Femur (tissue), 1 donor: ENCODE measurements at regions not wholly inside any gene's neighbourhood (a gene's known extent, or its start where the extent isn't known, plus 50 kb on each side); places are given as distances from the start of the nearest gene placed in this dataset.

Source experiments
- DNase-seq: peaks from one replicate; pipeline ENCODE4 v3.0.0-alpha.2; 2017

DNA sequence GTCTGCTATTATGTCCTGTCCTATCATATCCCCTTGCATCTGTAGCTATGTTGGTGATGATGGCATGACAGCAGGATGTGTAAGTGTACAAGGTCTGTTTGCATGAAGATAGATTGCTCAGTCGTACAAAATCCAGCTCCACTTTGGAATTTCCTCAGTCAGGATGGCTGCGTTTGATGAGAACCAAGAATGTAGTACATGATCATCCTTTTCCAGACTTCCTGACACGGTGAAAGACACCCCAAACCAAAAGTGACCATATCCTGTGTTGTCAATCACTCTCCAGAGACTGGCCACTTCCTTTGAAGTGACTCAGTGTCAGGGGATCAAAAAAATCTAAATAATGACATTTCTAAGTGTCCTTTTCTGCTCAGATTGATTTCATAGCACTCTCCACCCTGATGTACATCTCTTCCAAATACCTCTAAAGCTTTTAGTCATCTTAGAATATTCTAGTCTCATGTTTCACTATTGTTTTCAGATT is 213.4 kb downstream of the PLK2 start:
- no peak for DNase-seq

- DNase-seq, result no peak
These were observed 214.4 kb downstream of the PLK2 start for GRCh38 chr5:58245476-58245840.

GRCh38 chr5:58244819-58245475 is 214.9 kb downstream of the PLK2 start:
- no peak for DNase-seq

- peak; percentile 31 for DNase-seq
These were observed 218.5 kb downstream of the PLK2 start for GRCh38 chr5:58241389-58241788.

DNA sequence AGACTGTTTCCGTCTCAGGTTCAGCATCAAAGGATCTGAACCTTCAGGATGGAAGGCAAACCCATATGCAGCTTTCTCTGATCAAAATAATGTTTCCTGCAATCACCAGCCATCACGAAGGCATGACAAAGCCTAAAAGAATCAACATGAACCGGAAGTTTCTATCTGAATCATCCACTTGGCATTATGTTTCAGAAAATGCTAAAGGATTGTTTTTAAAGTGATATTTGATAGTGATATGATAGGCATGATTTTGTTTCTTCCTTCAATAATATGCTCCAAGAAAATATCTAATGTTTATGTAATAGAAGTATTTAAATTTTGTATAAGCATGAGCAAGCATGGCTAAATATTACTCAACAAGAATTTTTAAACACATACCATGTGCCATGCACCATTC is 219.6 kb downstream of the PLK2 start:
- no peak for DNase-seq

GRCh38 chr5:58239731-58240130 is 220.2 kb downstream of the PLK2 start:
- DNase-seq, result no peak

GRCh38 chr5:58239045-58239444 is 220.8 kb downstream of the PLK2 start:
- no peak for DNase-seq

DNA sequence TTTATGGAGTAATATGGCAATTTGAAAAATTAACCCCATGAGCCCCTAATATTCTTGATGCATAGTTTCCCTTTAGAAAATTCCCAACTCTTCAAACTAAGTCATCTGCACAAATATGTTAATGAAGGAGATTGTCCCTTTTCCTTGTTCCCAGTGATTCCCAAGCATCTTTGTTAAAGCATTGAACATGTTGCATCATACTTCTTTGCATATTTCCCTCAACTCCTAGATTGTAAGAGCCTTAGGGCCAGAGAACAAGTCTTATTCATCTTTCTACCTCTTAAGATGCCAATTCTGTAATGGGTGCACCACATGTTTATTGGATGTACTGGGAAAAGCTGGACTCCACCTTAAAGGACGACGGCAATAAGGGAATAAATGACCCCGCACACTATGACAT is 223.4 kb downstream of the PLK2 start:
- DNase-seq, result no peak

DNA sequence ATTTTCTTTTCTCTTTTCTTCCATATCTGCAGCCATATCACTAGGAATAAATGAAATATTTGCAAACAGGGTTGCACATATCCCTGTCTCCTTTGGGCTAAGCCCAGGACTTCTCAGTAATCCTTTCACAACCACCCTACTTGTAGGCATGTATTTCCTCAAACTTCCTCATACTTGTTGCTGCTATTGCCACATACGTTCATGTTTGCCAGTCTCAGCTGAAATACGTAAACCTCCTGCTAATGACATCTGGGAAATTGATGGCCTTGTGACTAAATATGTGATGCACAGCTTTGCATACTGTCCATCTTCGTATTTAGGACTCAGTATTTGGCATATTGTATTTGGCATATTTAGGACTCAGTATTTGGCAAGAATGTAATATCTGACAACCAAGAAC is 224.6 kb downstream of the PLK2 start:
- DNase-seq, result no peak

- no peak for DNase-seq
These were observed 227.8 kb downstream of the PLK2 start for GRCh38 chr5:58232130-58232529.

DNA sequence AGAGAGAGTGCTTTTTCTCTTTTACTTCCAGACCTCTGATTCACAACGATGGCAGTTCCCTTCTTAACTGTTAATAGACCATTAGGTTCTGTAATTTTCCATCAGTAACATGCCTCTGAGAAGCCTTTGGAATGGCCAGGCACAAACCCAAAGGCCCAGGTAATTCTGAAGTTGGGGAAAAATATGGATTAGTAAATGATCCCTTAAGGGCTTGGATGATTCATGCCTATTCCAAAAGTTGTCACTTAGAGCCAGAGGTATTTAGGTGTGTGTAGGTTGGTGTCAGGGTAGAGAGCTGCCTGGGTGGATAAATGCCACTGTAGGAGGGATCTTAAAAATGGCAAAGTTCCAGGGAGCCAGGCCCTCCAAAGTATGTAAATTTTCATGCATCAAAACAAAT is 228.8 kb downstream of the PLK2 start:
- no peak for DNase-seq

- DNase-seq, result no peak
These were observed 231.0 kb downstream of the PLK2 start for GRCh38 chr5:58228896-58229295.

GRCh38 chr5:58227858-58228257 is 232.0 kb downstream of the PLK2 start:
- no peak for DNase-seq

GRCh38 chr5:58224661-58225060 is 235.2 kb downstream of the PLK2 start:
- no peak for DNase-seq

- no peak for DNase-seq
These were observed 235.7 kb downstream of the PLK2 start for GRCh38 chr5:58224221-58224620.

DNA sequence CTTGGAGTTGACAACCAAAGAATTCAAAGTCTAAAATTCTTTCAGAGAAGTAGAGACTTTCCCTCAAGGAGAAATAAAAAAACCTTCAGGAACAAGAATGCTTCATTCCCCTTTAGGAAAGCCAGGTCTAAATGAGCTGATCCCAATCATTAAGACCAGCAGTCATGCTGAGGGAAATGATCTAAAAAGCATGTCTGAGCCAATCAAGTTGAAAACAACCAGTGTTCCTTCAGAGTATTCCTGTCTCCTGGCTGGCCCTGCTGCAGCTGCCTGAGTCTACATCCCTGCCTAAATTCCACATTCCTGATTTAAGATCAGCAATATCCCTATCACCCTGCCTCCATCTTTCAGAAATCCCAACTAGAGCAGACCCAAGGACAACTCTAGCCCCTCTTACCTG is 244.5 kb downstream of the PLK2 start:
- no peak for DNase-seq

DNA sequence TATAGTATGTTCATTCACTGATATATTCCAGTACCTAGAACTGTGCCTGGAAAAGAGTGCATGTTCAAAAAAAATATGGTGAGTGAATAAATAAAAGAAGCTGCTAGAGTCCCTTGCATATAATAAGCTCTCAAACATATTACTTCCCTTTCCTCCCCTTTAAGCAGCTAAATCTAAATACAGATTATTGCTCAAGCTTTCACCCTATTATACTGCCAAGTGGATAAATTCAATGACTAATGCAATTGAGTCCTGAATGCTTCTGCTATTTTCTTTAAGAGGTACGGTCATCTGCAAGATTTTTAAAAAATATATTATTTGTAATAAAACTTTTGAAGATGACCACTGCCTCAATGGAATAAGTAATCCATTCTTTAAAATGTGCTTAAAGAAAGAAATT is 248.4 kb downstream of the PLK2 start:
- DNase-seq, result no peak

- DNase-seq, result no peak
These were observed 251.2 kb downstream of the PLK2 start for GRCh38 chr5:58208674-58209073.

GRCh38 chr5:58207076-58207475 is 252.8 kb downstream of the PLK2 start:
- DNase-seq, result no peak

DNA sequence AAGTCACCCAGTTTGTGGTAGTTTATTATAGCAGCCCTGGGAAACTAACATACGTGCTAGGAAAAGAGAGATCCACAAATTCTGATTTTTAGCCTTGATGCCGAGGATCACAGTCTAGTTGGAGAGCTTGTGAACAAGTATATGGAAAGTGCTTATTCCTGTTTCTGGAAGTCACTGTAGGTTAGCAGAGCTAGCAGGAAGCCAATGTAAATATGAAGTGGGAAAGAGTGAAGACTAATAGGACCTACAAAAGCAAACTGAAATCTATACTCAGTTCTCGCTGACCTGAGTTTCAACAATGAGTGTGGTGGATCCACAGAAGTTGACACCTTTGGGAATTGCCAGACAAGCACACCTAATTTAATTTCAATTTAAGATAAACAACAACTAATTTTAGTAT is 254.9 kb downstream of the PLK2 start:
- no peak for DNase-seq

DNA sequence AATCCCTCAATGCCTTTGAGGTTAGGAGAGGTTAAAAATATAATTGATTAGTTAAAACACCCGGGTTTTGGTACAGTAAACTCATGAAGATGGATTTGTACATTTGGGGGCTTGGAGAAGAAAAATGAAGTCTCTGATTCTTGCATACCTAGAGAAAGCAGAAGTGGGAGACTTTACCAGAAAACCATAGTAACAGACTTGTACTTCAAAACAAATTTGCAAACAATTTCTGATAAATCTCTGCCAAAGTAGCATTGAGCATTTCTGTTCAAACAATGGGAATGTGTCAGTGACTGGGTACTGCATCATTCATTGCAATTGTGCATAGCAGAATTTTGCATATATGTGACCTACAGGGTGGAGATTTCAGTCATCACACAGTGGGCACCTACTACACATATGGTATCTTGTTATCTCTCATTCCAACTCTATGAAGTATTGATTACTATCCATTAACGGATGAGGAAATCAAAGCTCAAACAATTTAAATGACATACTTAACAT is 256.9 kb downstream of the PLK2 start:
- DNase-seq, result no peak

DNA sequence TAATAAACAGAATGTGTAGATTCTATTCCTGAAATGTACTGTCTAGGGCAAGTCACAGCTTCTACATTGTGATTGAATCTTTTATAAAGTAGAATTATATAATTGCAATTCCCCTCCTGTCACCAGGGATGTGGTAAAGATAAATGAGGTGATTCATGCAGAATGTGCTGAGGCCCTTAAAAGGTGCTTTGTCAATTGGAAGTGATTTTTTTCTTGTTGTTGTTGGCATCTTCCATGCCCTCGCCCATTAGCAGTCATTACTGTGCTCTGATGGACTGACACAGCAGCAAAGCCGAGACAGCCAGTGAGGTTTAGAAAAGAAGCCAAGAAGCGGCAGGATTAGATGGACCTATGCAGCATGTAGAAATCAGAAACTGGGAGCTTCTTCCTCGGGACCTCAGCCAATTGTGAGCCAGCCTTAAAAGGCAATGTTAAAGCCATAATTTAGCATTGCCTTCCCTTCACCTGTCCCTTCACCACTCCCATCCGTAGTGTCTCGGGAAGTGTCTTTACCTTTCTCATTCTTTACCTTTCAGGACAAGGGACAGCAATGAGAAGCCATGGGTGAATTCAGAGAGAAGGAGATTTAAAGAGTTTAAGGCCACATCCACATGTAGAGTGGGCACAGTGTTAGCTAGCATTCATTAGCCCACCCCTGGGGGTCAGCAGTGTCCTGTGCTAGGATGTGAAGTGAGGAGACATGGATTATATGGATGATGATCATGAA is 257.8 kb downstream of the PLK2 start:
- no peak for DNase-seq

DNA sequence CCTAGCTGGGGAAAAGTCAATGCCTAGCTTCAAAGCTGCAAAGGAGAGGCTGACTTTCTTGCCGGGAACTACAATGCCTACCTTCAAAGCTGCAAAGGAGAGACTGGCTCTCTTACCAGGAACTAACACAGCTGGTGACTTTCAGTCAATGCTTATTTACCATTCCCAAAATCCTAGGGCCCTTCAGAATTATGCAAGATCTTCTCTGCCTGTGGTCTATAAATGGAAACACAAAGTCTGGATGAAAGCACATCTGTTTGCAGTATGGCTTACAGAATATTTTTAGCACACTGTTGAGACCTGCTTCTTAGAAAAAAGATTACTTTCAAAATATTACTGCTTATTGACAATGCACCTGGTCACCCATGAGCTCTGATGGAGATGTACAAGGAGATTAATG is 259.4 kb downstream of the PLK2 start:
- no peak for DNase-seq

GRCh38 chr5:58199087-58199486 is 260.8 kb downstream of the PLK2 start:
- DNase-seq, result no peak

GRCh38 chr5:58198330-58198729 is 261.6 kb downstream of the PLK2 start:
- DNase-seq, result no peak
